ENCODE measurements at regions not wholly inside any gene's neighbourhood (a gene's known extent, or its start where the extent isn't known, plus 50 kb on each side); places are given as distances from the start of the nearest gene placed in this dataset.

DNA sequence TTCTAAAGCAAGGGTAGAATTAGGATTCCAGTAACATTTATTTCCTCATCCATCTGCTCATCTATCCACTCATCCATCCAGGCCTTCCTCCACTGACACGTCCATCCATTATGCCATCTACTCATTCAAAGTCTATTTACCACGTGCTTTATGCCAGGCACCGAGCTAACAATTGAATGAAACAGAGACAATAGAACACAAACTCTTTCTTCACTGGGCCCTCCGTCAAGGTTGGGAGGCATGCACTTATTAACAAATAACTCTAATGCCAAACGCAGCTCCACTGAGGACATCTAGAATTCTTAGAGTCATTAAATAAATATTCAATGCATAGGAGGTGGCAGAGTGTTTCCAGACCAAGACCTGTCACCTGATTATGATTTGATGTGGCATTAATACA lies 262.7 kb downstream of the CYRIA start:
- TF ChIP-seq ELF4 (IDR thresholded peaks at IDR 0.05) (no peak), CTBP1 (IDR thresholded peaks at IDR 0.05; ENCODE audit: borderline replicate concordance) (no peak), TARDBP (IDR thresholded peaks at IDR 0.05) (no peak), BHLHE40 (IDR thresholded peaks at IDR 0.05; ENCODE audit: borderline replicate concordance) (no peak), L3MBTL2 (conservative IDR thresholded peaks at IDR 0.05) (no peak), ZNF384 (IDR thresholded peaks at IDR 0.05) (no peak), FOXM1 (IDR thresholded peaks at IDR 0.05; ENCODE audit: borderline replicate concordance) (no peak), SP1 (IDR thresholded peaks at IDR 0.05) (no peak), FOXK2 (IDR thresholded peaks at IDR 0.05) (no peak), SUZ12 (IDR thresholded peaks at IDR 0.05) (no peak), LEF1 (IDR thresholded peaks at IDR 0.05; ENCODE audit: borderline replicate concordance) (no peak), FOXA1 (IDR thresholded peaks at IDR 0.05) (no peak), HDGF (IDR thresholded peaks at IDR 0.05; ENCODE audit: borderline replicate concordance) (no peak)
- TF ChIP-seq, protein P1, sequence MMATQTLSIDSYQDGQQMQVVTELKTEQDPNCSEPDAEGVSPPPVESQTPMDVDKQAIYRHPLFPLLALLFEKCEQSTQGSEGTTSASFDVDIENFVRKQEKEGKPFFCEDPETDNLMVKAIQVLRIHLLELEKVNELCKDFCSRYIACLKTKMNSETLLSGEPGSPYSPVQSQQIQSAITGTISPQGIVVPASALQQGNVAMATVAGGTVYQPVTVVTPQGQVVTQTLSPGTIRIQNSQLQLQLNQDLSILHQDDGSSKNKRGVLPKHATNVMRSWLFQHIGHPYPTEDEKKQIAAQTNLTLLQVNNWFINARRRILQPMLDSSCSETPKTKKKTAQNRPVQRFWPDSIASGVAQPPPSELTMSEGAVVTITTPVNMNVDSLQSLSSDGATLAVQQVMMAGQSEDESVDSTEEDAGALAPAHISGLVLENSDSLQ (IDR thresholded peaks at IDR 0.05): no peak
- ChIA-PET CTCF (no interaction called here), POLR2A (no interaction called here)
- no peak for DNase-seq (ENCODE audit: extremely low spot score)

DNA sequence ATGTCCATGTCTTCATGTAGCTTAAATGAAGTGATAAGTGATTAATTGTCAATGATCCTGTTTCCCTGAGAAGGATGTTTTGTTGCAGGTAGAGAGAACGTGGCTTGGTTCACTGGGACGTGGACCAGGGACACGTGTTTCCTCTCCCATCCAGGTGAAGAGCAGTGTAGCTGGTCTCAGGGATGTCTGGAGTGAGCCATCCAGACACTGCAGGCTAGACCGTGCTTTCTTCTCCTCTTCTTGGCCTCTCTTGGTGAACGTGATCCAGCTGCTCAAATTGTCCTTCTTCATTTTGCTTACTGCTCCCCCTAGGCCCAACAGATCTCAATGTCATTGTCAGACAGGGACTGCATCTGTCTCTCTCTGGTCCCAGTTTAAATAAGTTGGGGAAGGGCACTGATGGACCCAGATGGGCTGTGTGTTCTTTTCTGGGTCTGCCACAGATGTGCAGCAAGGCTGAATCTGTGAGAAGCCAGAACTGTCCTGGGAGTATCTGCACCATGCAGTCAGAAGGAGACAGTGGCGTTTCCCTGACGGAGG lies 263.8 kb downstream of the CYRIA start:
- CTCF ChIA-PET: no interaction called here
- no peak for TF ChIP-seq TARDBP (IDR thresholded peaks at IDR 0.05)
- TF ChIP-seq FOXA1 (IDR thresholded peaks at IDR 0.05): no peak
- TF ChIP-seq ZNF384 (IDR thresholded peaks at IDR 0.05): no peak
- TF ChIP-seq CTBP1 (IDR thresholded peaks at IDR 0.05; ENCODE audit: borderline replicate concordance): no peak
- TF ChIP-seq HDGF (IDR thresholded peaks at IDR 0.05; ENCODE audit: borderline replicate concordance): no peak
- no peak for TF ChIP-seq ELF4 (IDR thresholded peaks at IDR 0.05)
- TF ChIP-seq FOXM1 (IDR thresholded peaks at IDR 0.05; ENCODE audit: borderline replicate concordance): no peak
- POLR2A ChIA-PET: no interaction called here
- DNase-seq (ENCODE audit: extremely low spot score): no peak

DNA sequence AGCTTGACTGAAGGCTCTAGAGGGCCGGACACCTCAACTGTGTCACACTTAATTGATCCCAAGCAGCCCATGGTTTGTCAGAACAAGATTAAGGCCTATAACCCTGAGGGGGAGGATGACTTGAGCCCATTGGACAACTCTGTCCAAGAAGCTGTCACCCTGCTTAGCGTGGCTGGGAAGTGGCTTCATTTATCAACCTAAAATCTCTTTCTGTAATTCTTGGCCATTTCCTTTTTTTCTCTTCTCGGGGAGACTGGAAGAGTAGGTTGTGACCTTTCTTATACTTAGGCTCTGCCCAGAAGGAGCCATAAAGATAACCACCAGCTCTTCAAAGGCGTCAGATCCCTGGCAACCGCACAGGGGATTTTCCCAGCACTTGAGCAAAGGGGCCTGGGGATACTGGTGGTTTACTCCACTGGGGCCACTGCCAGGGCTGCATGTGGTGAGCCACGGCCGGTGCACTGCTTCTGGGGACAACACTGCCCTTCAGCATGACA lies 265.5 kb downstream of the CYRIA start:
- ChIA-PET CTCF (no interaction called here), POLR2A (no interaction called here)
- TF ChIP-seq LEF1 (IDR thresholded peaks at IDR 0.05; ENCODE audit: borderline replicate concordance): no peak
- no peak for TF ChIP-seq ARNT (IDR thresholded peaks at IDR 0.05)
- no peak for TF ChIP-seq SP1 (IDR thresholded peaks at IDR 0.05)
- TF ChIP-seq SUZ12 (IDR thresholded peaks at IDR 0.05): no peak
- no peak for TF ChIP-seq NFRKB (IDR thresholded peaks at IDR 0.05)
- TF ChIP-seq FOXK2 (IDR thresholded peaks at IDR 0.05): no peak
- TF ChIP-seq, protein P1 (IDR thresholded peaks at IDR 0.05): no peak
- no peak for TF ChIP-seq CTBP1 (IDR thresholded peaks at IDR 0.05; ENCODE audit: borderline replicate concordance)
- TF ChIP-seq ELF4 (IDR thresholded peaks at IDR 0.05): no peak
- no peak for TF ChIP-seq FOXM1 (IDR thresholded peaks at IDR 0.05; ENCODE audit: borderline replicate concordance)
- no peak for TF ChIP-seq FOXA1 (IDR thresholded peaks at IDR 0.05)
- no peak for TF ChIP-seq L3MBTL2 (conservative IDR thresholded peaks at IDR 0.05)
- no peak for TF ChIP-seq HDGF (IDR thresholded peaks at IDR 0.05; ENCODE audit: borderline replicate concordance)
- no peak for TF ChIP-seq ZNF384 (IDR thresholded peaks at IDR 0.05)
- TF ChIP-seq BHLHE40 (IDR thresholded peaks at IDR 0.05; ENCODE audit: borderline replicate concordance): no peak
- no peak for TF ChIP-seq TARDBP (IDR thresholded peaks at IDR 0.05)
- DNase-seq (ENCODE audit: extremely low spot score): no peak

DNA sequence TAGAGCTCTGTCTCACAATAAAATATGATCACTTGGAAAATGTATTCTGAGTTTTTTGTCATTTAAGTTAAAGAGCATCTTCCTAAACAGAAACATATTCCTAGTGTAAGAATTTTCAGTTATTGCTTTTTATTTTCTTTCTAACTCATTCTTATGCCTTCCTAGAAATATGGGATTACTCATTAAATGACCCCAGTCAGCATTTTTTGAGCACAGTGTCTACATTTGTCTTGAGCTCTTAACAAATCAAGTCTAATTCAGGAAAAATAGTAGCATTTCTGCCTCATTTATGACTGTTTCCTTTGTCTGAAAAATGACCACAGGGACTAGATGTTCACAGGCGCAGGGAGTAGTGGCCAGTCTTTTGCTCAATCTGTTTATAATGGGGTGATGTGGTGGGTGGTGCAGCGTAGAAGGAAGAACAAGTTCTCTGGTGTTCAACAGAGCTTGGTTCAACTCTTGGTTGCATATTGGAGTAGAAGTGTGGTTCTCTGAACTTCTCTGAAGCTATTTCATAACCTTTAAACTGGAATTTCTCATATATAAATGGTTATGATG lies 267.1 kb downstream of the CYRIA start:
- no peak for TF ChIP-seq NFRKB (IDR thresholded peaks at IDR 0.05)
- no peak for TF ChIP-seq LEF1 (IDR thresholded peaks at IDR 0.05; ENCODE audit: borderline replicate concordance)
- TF ChIP-seq, protein P1 (IDR thresholded peaks at IDR 0.05): no peak
- no peak for TF ChIP-seq HDGF (IDR thresholded peaks at IDR 0.05; ENCODE audit: borderline replicate concordance)
- TF ChIP-seq BHLHE40 (IDR thresholded peaks at IDR 0.05; ENCODE audit: borderline replicate concordance): no peak
- TF ChIP-seq FOXK2 (IDR thresholded peaks at IDR 0.05): no peak
- no peak for TF ChIP-seq FOXM1 (IDR thresholded peaks at IDR 0.05; ENCODE audit: borderline replicate concordance)
- no peak for TF ChIP-seq ZNF384 (IDR thresholded peaks at IDR 0.05)
- TF ChIP-seq SUZ12 (IDR thresholded peaks at IDR 0.05): no peak
- TF ChIP-seq TARDBP (IDR thresholded peaks at IDR 0.05): no peak
- DNase-seq (ENCODE audit: extremely low spot score): no peak
- POLR2A ChIA-PET: no interaction called here
- CTCF ChIA-PET: no interaction called here

DNA sequence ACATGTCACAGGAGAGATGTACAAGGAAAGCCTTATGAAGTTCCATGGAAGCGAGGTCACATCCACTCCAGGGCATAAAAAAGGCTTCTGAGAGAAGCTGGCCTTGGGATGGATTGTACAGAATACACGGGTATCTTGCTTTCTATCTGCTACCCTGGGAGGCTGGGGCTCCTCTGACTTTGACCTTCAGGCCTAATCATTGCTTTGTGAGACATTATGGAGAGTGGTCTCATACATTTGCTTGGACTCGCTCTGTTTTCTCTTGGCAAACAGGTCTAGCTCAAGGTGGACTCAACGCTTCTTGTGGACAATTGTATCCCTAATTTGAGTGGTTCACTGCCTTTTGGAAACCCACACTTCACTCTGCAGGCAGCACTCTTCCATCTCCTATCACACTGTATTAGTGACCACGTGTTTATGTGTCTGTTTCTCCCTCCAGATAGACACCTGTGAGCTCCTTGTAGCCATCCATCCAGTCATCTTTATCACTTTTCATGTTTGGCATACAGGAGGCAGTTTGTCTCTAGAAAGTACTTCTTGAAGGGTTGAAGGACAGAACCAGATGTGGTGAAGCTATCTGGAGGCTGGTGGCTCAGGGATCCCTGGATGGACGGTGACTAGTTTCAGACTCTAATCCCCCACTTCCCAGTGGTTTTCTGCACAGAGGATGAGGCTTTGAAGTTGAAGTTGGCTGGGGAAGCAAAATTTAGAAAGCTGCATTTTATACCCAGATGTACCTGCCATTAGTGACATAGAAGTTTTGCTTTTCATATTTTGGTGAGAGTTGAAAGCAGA lies 267.8 kb downstream of the CYRIA start:
- ChIA-PET POLR2A (no interaction called here), CTCF (no interaction called here)
- TF ChIP-seq ZNF384 (IDR thresholded peaks at IDR 0.05): no peak
- TF ChIP-seq, protein P1 (IDR thresholded peaks at IDR 0.05): no peak
- no peak for TF ChIP-seq LEF1 (IDR thresholded peaks at IDR 0.05; ENCODE audit: borderline replicate concordance)
- DNase-seq (ENCODE audit: extremely low spot score): no peak
